Neural crest cell (in vitro differentiated cells): ENCODE measurements at regions not wholly inside any gene's neighbourhood (a gene's known extent, or its start where the extent isn't known, plus 50 kb on each side); places are given as distances from the start of the nearest gene placed in this dataset.
A peak's percentile ranks its signal among the peaks of the same experiment; 100 is the strongest.

Experiments used
- DNase-seq: peaks from one replicate; pipeline ENCODE4 v3.0.0; 2021; ENCODE audit warnings: low read depth, mixed read lengths, low spot score
- H3K27ac Mint-ChIP-seq: one replicate; pipeline ENCODE4 v1.8.0; 2021; ENCODE audit warnings: mild to moderate bottlenecking, mixed read lengths; ENCODE audit not compliant: unreplicated experiment
- H3K27me3 Mint-ChIP-seq: 2 replicates; pipeline ENCODE4 v1.8.0; 2021; ENCODE audit warnings: low read depth, mild to moderate bottlenecking, mixed read lengths
- H3K36me3 Mint-ChIP-seq: 2 replicates; pipeline ENCODE4 v1.8.0; 2021; ENCODE audit warnings: low read depth, mild to moderate bottlenecking, mixed read lengths
- H3K4me1 Mint-ChIP-seq: 2 replicates; pipeline ENCODE4 v1.8.0; 2021; ENCODE audit warnings: mixed read lengths
- H3K4me3 Mint-ChIP-seq: one replicate; pipeline ENCODE4 v1.8.0; 2021; ENCODE audit warnings: mild to moderate bottlenecking, mixed read lengths
- H3K9me3 Mint-ChIP-seq: 2 replicates; pipeline ENCODE4 v1.8.0; 2021; ENCODE audit warnings: mixed read lengths
- CTCF ChIP-seq: fragments of 200-600 bp; sonication (generic); conservative IDR thresholded peaks from 2 replicates; pipeline ENCODE4 v1.5.0; 2021; ENCODE audit warnings: antibody characterized with exemption, mild to moderate bottlenecking

- Mint-ChIP-seq H3K4me1 (no peaks in the 10 kb centered on the region), H3K4me3 (no peak overlapping the region), H3K36me3 (no peaks in the 10 kb centered on the region), H3K9me3 (peaks cover 5% of the 10 kb centered on the region), H3K27ac (no peak overlapping the region), H3K27me3 (peaks cover 22% of the 10 kb centered on the region)
- no peak for DNase-seq
- TF ChIP-seq CTCF, result no peak
Measured at GRCh38 chr10:124185084-124185483, 91.7 kb upstream of the CHST15 start.

GRCh38 chr10:124184208-124184830 is 90.9 kb upstream of the CHST15 start:
- peak overlapping the region; percentile 59 for H3K27ac Mint-ChIP-seq
- H3K9me3 Mint-ChIP-seq, result peaks cover 5% of the 10 kb centered on the region
- no peaks in the 10 kb centered on the region for H3K36me3 Mint-ChIP-seq
- no peak for TF ChIP-seq CTCF
- H3K4me1 Mint-ChIP-seq, result no peaks in the 10 kb centered on the region
- DNase-seq, result no peak
- peaks cover 14% of the 10 kb centered on the region for H3K27me3 Mint-ChIP-seq
- H3K4me3 Mint-ChIP-seq, result no peak overlapping the region

- Mint-ChIP-seq H3K27ac (no peak overlapping the region), H3K36me3 (no peaks in the 10 kb centered on the region), H3K4me1 (no peaks in the 10 kb centered on the region), H3K9me3 (no peaks in the 10 kb centered on the region), H3K27me3 (peaks cover 7% of the 10 kb centered on the region), H3K4me3 (no peak overlapping the region)
- no peak for DNase-seq
- TF ChIP-seq CTCF, result no peak
Measured at GRCh38 chr10:124183617-124184016, 90.2 kb upstream of the CHST15 start.

- DNase-seq, result no peak
- Mint-ChIP-seq H3K27me3 (no peaks in the 10 kb centered on the region), H3K4me1 (no peaks in the 10 kb centered on the region), H3K36me3 (no peaks in the 10 kb centered on the region), H3K4me3 (no peak overlapping the region), H3K27ac (no peak overlapping the region), H3K9me3 (no peaks in the 10 kb centered on the region)
- no peak for TF ChIP-seq CTCF
Measured at GRCh38 chr10:124182088-124182541, 88.7 kb upstream of the CHST15 start.

- DNase-seq, result no peak
- no peaks in the 10 kb centered on the region for H3K36me3 Mint-ChIP-seq
Measured at GRCh38 chr10:124181656-124182055, 88.3 kb upstream of the CHST15 start.

More at GRCh38 chr10:124181656-124182055, 88.3 kb upstream of the CHST15 start:
- no peaks in the 10 kb centered on the region for H3K4me1 Mint-ChIP-seq
- H3K4me3 Mint-ChIP-seq, result no peak overlapping the region
- no peaks in the 10 kb centered on the region for H3K27me3 Mint-ChIP-seq
- TF ChIP-seq CTCF, result no peak
- H3K9me3 Mint-ChIP-seq, result no peaks in the 10 kb centered on the region
- H3K27ac Mint-ChIP-seq, result no peak overlapping the region
